HepG2 (cell line): ENCODE measurements at regions not wholly inside any gene's neighbourhood (a gene's known extent, or its start where the extent isn't known, plus 50 kb on each side); places are given as distances from the start of the nearest gene placed in this dataset.

Source experiments
- ATF2 ChIP-seq: sonication (generic); formaldehyde crosslinking; IDR thresholded peaks from 2 replicates; pipeline ENCODE4 v1.4.0; 2020; ENCODE audit warnings: missing genetic modification reagents
- DPF2 ChIP-seq: sonication (generic); formaldehyde crosslinking; IDR thresholded peaks from 2 replicates; pipeline ENCODE4 v1.4.0; 2020; ENCODE audit warnings: mild to moderate bottlenecking, low read depth, missing genetic modification reagents, borderline replicate concordance
- FOSL2 ChIP-seq: sonication (generic); formaldehyde crosslinking; IDR thresholded peaks from 2 replicates; pipeline ENCODE4 v1.4.0; 2020; ENCODE audit warnings: missing genetic modification reagents
- GABPA ChIP-seq, 2 experiments: IDR thresholded peaks; 2 replicates each; pipeline ENCODE4 v1.6.1; 2011 to 2016; ENCODE audit warnings: low read depth in 2 of 2, low read length in 1 of 2, missing biosample characterization in 1 of 2, missing genetic modification characterization in 1 of 2
- HIC2 ChIP-seq: sonication (generic); formaldehyde crosslinking; IDR thresholded peaks from 2 replicates; pipeline ENCODE4 v1.9.0; 2022; ENCODE audit warnings: low read depth, missing genetic modification reagents
- MXI1 ChIP-seq: IDR thresholded peaks from 3 replicates; pipeline ENCODE4 v1.6.1; 2012; ENCODE audit warnings: low read depth, low read length, inconsistent platforms, borderline replicate concordance
- SAP130 ChIP-seq: IDR thresholded peaks from 2 replicates; pipeline ENCODE4 v1.6.1; 2016; ENCODE audit warnings: low read depth
- SRSF1 ChIP-seq: fragments of 200-400 bp; formaldehyde crosslinking; optimal IDR thresholded peaks from 2 replicates; pipeline ENCODE3; 2017; ENCODE audit warnings: mild to moderate bottlenecking, low read depth, low read length, moderate library complexity
- TP53 ChIP-seq: sonication (generic); formaldehyde crosslinking; conservative IDR thresholded peaks from 2 replicates; pipeline ENCODE4 v1.4.0; 2020; ENCODE audit warnings: missing genetic modification reagents
- TSC22D2 ChIP-seq: sonication (generic); formaldehyde crosslinking; IDR thresholded peaks from 2 replicates; pipeline ENCODE4 v1.5.1; 2020; ENCODE audit warnings: missing genetic modification reagents, mild to moderate bottlenecking, borderline replicate concordance
- ZBTB20 ChIP-seq: sonication (generic); formaldehyde crosslinking; IDR thresholded peaks from 2 replicates; pipeline ENCODE4 v1.8.1; 2023; ENCODE audit warnings: missing genetic modification reagents, low read depth, mild to moderate bottlenecking, borderline replicate concordance
- ZC3H13 ChIP-seq: sonication (generic); formaldehyde crosslinking; IDR thresholded peaks from 2 replicates; pipeline ENCODE4 v1.8.1; 2023; ENCODE audit warnings: mild to moderate bottlenecking, missing genetic modification reagents, moderate library complexity
- ZNF335 ChIP-seq: sonication (generic); formaldehyde crosslinking; IDR thresholded peaks from 2 replicates; pipeline ENCODE4 v1.4.0; 2020; ENCODE audit warnings: missing genetic modification reagents
- ZNF558 ChIP-seq: sonication (generic); formaldehyde crosslinking; IDR thresholded peaks from 2 replicates; pipeline ENCODE4 v1.9.0; 2022; ENCODE audit warnings: mild to moderate bottlenecking, missing genetic modification reagents, borderline replicate concordance
- ZNF605 ChIP-seq: sonication (generic); formaldehyde crosslinking; IDR thresholded peaks from 2 replicates; pipeline ENCODE4 v1.8.0; 2022; ENCODE audit warnings: mild to moderate bottlenecking, missing genetic modification reagents
- ZNF646 ChIP-seq: sonication (generic); formaldehyde crosslinking; IDR thresholded peaks from 2 replicates; pipeline ENCODE4 v1.9.0; 2021; ENCODE audit warnings: mild to moderate bottlenecking, missing genetic modification reagents
- ZNF709 ChIP-seq: sonication (generic); formaldehyde crosslinking; IDR thresholded peaks from 2 replicates; pipeline ENCODE4 v1.5.0; 2020; ENCODE audit warnings: mild to moderate bottlenecking, missing genetic modification reagents
- TF ChIP-seq, protein P1 (sequence below): sonication (generic); formaldehyde crosslinking; IDR thresholded peaks from 2 replicates; pipeline ENCODE4 v1.5.1; 2020; ENCODE audit warnings: mild to moderate bottlenecking, missing genetic modification reagents, moderate library complexity

GRCh38 chr6:63514488-63515173 is 57.6 kb upstream of the LOC128125822 start (continued):
- TF ChIP-seq MXI1, result 0 out of 3 replicates have a peak, but pooled peaks have one; percentile 21
- no peak for TF ChIP-seq ZC3H13 (CRISPR knock-in tag)
- TF ChIP-seq ZNF605 (CRISPR knock-in tag), result 0 out of 2 replicates have a peak, but pooled peaks have one; percentile 67
- 0 out of 2 replicates have a peak, but pooled peaks have one; percentile 21 for TF ChIP-seq ZNF709 (CRISPR knock-in tag)
- TF ChIP-seq ZNF558 (CRISPR knock-in tag), result no peak; the same call in 1 of the 2 replicates
- TF ChIP-seq DPF2 (CRISPR knock-in tag), result peak; percentile 52; the same call in 1 of the 2 replicates
- TF ChIP-seq ZBTB20 (CRISPR knock-in tag), result no peak
- TF ChIP-seq ATF2, result peak; percentile 74; the same call in 1 of the 2 replicates
- no peak for TF ChIP-seq TSC22D2 (CRISPR knock-in tag)
- TF ChIP-seq SRSF1, result no peak
- TF ChIP-seq, protein P1, sequence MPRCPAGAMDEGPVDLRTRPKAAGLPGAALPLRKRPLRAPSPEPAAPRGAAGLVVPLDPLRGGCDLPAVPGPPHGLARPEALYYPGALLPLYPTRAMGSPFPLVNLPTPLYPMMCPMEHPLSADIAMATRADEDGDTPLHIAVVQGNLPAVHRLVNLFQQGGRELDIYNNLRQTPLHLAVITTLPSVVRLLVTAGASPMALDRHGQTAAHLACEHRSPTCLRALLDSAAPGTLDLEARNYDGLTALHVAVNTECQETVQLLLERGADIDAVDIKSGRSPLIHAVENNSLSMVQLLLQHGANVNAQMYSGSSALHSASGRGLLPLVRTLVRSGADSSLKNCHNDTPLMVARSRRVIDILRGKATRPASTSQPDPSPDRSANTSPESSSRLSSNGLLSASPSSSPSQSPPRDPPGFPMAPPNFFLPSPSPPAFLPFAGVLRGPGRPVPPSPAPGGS (CRISPR knock-in tag), result 0 out of 2 replicates have a peak, but pooled peaks have one; percentile 54
- TF ChIP-seq ZNF335 (CRISPR knock-in tag), result peak; percentile 44; the same call in 1 of the 2 replicates
- no peak for TF ChIP-seq TP53
- TF ChIP-seq FOSL2 (CRISPR knock-in tag), result peak; percentile 81
- TF ChIP-seq HIC2 (CRISPR knock-in tag), result peak; percentile 39; the same call in 1 of the 2 replicates
- no peak for TF ChIP-seq GABPA (IDR thresholded peaks at IDR 0.05; ENCODE audit: low read depth, low read length)
- no peak; the same call in 1 of the 2 replicates for TF ChIP-seq GABPA (CRISPR knock-in tag; IDR thresholded peaks at IDR 0.05; ENCODE audit: low read depth)
- peak; percentile 54 for TF ChIP-seq SAP130 (CRISPR knock-in tag)
- TF ChIP-seq ZNF646 (CRISPR knock-in tag), result no peak
